GM23338 (cell line): ENCODE measurements at regions not wholly inside any gene's neighbourhood (a gene's known extent, or its start where the extent isn't known, plus 50 kb on each side); places are given as distances from the start of the nearest gene placed in this dataset.

Experiments
- ATAC-seq: fragments of 200-7000 bp; cut with Tn5 transposase; 3 replicates; pipeline ENCODE4 v1.9.1; 2020
- DNase-seq: peaks from one replicate; pipeline ENCODE4 v3.0.0-alpha.2; 2015; ENCODE audit warnings: low spot score
- H2AFZ ChIP-seq: fragments of 200-600 bp; sonication (generic); 2 replicates; pipeline ENCODE4 v1.8.0; 2016; ENCODE audit warnings: antibody characterized with exemption, mild to moderate bottlenecking, moderate library complexity
- H3F3A ChIP-seq: fragments of 200-600 bp; sonication (generic); replicated peaks from 2 replicates; pipeline ENCODE4 v1.8.0; 2017; ENCODE audit warnings: antibody characterized with exemption, mixed run types, low read depth
- H3K27ac ChIP-seq: fragments of 200-600 bp; sonication (generic); 2 replicates; pipeline ENCODE4 v1.6.1; 2016; ENCODE audit warnings: low read depth
- H3K27me3 ChIP-seq: fragments of 200-600 bp; sonication (generic); 2 replicates; pipeline ENCODE4 v1.8.0; 2016; ENCODE audit warnings: mild to moderate bottlenecking, mixed run types, moderate library complexity; ENCODE audit not compliant: insufficient read depth
- H3K36me3 ChIP-seq: fragments of 200-600 bp; sonication (generic); 2 replicates; pipeline ENCODE4 v1.8.0; 2016; ENCODE audit warnings: mild to moderate bottlenecking; ENCODE audit not compliant: insufficient read depth
- H3K4me1 ChIP-seq: fragments of 200-600 bp; sonication (generic); 2 replicates; pipeline ENCODE4 v1.8.0; 2016; ENCODE audit warnings: mild to moderate bottlenecking, moderate library complexity; ENCODE audit not compliant: insufficient read depth
- H3K4me2 ChIP-seq: fragments of 200-600 bp; sonication (generic); 2 replicates; pipeline ENCODE4 v1.7.1; 2017; ENCODE audit warnings: mixed run types
- H3K4me3 ChIP-seq: fragments of 200-600 bp; sonication (generic); 2 replicates; pipeline ENCODE4 v1.6.1; 2016; ENCODE audit warnings: mixed run types
- H3K79me2 ChIP-seq: fragments of 200-600 bp; sonication (generic); replicated peaks from 2 replicates; pipeline ENCODE4 v1.8.0; 2017; ENCODE audit warnings: mild to moderate bottlenecking; ENCODE audit not compliant: insufficient read depth
- H3K9me2 ChIP-seq: fragments of 200-600 bp; sonication (generic); 2 replicates; pipeline ENCODE4 v1.8.0; 2017; ENCODE audit not compliant: insufficient read depth
- H4K20me1 ChIP-seq: fragments of 200-600 bp; sonication (generic); replicated peaks from 2 replicates; pipeline ENCODE4 v1.8.0; 2017; ENCODE audit warnings: mild to moderate bottlenecking; ENCODE audit not compliant: insufficient read depth
- H3K27ac Mint-ChIP-seq: 2 replicates; pipeline ENCODE4 v1.8.0; 2020; ENCODE audit warnings: inconsistent platforms, mild to moderate bottlenecking, moderate library complexity, mixed read lengths
- H3K27me3 Mint-ChIP-seq: 3 replicates; pipeline ENCODE4 v1.8.0; 2022; ENCODE audit warnings: low read depth, mild to moderate bottlenecking, moderate library complexity, mixed read lengths, inconsistent platforms; ENCODE audit not compliant: insufficient read depth, poor library complexity
- H3K36me3 Mint-ChIP-seq: 3 replicates; pipeline ENCODE4 v1.8.0; 2021; ENCODE audit warnings: low read depth, mild to moderate bottlenecking, inconsistent platforms, moderate library complexity, mixed read lengths
- H3K4me1 Mint-ChIP-seq: 3 replicates; pipeline ENCODE4 v1.8.0; 2020; ENCODE audit warnings: mild to moderate bottlenecking, inconsistent platforms, mixed read lengths
- H3K4me3 Mint-ChIP-seq: 3 replicates; pipeline ENCODE4 v1.8.0; 2021; ENCODE audit warnings: moderate library complexity, mild to moderate bottlenecking, inconsistent platforms, mixed read lengths
- H3K9me3 Mint-ChIP-seq: 3 replicates; pipeline ENCODE4 v1.8.0; 2020; ENCODE audit warnings: moderate library complexity, mild to moderate bottlenecking, inconsistent platforms, mixed read lengths
- STAT1 ChIP-seq: IDR thresholded peaks from one replicate; pipeline ENCODE4 v1.6.1; 2016; ENCODE audit warnings: antibody characterized with exemption; ENCODE audit not compliant: unreplicated experiment
- ZNF331 ChIP-seq: fragments of 250-450 bp; sonication (Bioruptor Pico); IDR thresholded peaks from 2 replicates; pipeline ENCODE4 v1.5.0; 2020; ENCODE audit warnings: low read depth, mild to moderate bottlenecking, moderate library complexity
- ZNF462 ChIP-seq: fragments of 250-450 bp; sonication (Bioruptor Pico); IDR thresholded peaks from 2 replicates; pipeline ENCODE4 v1.5.0; 2020; ENCODE audit warnings: mild to moderate bottlenecking, moderate library complexity
- TF ChIP-seq, protein P1 (sequence below), 2 experiments: fragments of 200-600 bp in 1 of 2; sonication (generic) in 1 of 2; conservative IDR thresholded peaks; 2 replicates each; pipeline versions ENCODE4 v1.5.1 to v1.6.1; 2016 to 2017; ENCODE audit warnings: antibody characterized with exemption in 2 of 2, low read depth in 2 of 2, mild to moderate bottlenecking in 2 of 2, moderate library complexity in 1 of 2
- TF ChIP-seq, protein P2 (sequence below): IDR thresholded peaks from one replicate; pipeline ENCODE4 v1.6.1; 2018; ENCODE audit warnings: antibody characterized with exemption; ENCODE audit not compliant: unreplicated experiment

DNA sequence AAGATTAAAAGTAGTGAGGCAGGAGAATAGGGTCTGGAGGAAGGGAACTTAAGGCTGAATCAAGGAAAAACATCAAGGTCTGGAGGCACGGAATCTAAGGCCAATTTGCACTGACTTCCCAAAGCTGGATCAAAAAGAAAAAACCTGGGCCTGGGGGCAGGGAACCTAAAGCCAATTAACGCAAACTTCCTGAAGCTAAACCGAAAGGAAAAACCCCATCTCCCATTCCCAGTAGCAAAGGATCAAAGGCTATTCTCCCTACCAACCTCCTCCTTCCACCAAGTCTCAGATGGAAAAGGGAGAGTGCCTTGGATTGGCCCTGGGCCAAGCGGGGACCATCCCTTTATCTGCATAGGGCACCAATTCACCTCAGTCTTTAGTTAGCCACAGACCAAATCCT, 384.2 kb downstream of the GRIN2B start (continued):
- TF ChIP-seq ZNF462 (CRISPR knock-in tag), result no peak
- TF ChIP-seq STAT1, result no peak

DNA sequence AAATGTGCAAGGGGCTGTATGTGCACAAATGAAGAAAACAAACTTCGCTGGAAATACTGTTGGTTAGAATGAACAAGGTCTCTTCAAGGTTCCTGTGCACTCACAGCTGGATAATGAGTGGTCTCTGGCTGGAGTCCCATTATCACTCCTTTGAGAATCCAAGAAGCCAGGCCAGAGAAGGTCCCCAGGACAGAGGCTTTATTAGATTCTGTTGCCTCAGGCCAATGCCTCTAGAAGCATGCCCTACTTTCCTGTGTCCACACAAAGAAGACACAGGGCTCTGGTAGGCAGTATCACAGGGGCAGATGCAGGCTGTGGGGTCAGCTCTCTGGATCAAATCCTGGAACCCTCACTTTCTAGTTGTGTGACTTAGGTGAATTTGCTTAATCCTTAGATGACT, 384.7 kb downstream of the GRIN2B start:
- H3K36me3 ChIP-seq, result peaks cover 7% of the 10 kb centered on the region; the same call in 1 of the 2 replicates
- no peaks in the 10 kb centered on the region for H3K27me3 ChIP-seq
- H3K79me2 ChIP-seq, result no peaks in the 10 kb centered on the region
- H3K9me3 Mint-ChIP-seq, result peaks cover 21% of the 10 kb centered on the region
- no peak overlapping the region for H3K4me3 Mint-ChIP-seq
- no peaks in the 10 kb centered on the region for H3F3A ChIP-seq
- no peak overlapping the region for H3K4me2 ChIP-seq
- H3K4me1 Mint-ChIP-seq, result peaks cover 29% of the 10 kb centered on the region
- ATAC-seq, result no peak
- no peak overlapping the region for H2AFZ ChIP-seq
- H3K4me1 ChIP-seq, result peaks cover 2% of the 10 kb centered on the region; the same call in 1 of the 2 replicates
- no peak overlapping the region for H3K4me3 ChIP-seq
- H3K36me3 Mint-ChIP-seq, result peaks cover 19% of the 10 kb centered on the region
- H3K9me2 ChIP-seq, result peaks cover 3% of the 10 kb centered on the region; the same call in 1 of the 2 replicates
- H3K27ac ChIP-seq, result no peak overlapping the region
- no peak for DNase-seq
- H3K27me3 Mint-ChIP-seq, result peaks cover 4% of the 10 kb centered on the region
- H3K27ac Mint-ChIP-seq, result no peak overlapping the region
- no peaks in the 10 kb centered on the region for H4K20me1 ChIP-seq
- TF ChIP-seq, protein P1, sequence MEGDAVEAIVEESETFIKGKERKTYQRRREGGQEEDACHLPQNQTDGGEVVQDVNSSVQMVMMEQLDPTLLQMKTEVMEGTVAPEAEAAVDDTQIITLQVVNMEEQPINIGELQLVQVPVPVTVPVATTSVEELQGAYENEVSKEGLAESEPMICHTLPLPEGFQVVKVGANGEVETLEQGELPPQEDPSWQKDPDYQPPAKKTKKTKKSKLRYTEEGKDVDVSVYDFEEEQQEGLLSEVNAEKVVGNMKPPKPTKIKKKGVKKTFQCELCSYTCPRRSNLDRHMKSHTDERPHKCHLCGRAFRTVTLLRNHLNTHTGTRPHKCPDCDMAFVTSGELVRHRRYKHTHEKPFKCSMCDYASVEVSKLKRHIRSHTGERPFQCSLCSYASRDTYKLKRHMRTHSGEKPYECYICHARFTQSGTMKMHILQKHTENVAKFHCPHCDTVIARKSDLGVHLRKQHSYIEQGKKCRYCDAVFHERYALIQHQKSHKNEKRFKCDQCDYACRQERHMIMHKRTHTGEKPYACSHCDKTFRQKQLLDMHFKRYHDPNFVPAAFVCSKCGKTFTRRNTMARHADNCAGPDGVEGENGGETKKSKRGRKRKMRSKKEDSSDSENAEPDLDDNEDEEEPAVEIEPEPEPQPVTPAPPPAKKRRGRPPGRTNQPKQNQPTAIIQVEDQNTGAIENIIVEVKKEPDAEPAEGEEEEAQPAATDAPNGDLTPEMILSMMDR (conservative IDR thresholded peaks at IDR 0.05; ENCODE audit: low read depth in 2 of 2), result no peak
- no peak for TF ChIP-seq ZNF331 (CRISPR knock-in tag)
- TF ChIP-seq, protein P2, sequence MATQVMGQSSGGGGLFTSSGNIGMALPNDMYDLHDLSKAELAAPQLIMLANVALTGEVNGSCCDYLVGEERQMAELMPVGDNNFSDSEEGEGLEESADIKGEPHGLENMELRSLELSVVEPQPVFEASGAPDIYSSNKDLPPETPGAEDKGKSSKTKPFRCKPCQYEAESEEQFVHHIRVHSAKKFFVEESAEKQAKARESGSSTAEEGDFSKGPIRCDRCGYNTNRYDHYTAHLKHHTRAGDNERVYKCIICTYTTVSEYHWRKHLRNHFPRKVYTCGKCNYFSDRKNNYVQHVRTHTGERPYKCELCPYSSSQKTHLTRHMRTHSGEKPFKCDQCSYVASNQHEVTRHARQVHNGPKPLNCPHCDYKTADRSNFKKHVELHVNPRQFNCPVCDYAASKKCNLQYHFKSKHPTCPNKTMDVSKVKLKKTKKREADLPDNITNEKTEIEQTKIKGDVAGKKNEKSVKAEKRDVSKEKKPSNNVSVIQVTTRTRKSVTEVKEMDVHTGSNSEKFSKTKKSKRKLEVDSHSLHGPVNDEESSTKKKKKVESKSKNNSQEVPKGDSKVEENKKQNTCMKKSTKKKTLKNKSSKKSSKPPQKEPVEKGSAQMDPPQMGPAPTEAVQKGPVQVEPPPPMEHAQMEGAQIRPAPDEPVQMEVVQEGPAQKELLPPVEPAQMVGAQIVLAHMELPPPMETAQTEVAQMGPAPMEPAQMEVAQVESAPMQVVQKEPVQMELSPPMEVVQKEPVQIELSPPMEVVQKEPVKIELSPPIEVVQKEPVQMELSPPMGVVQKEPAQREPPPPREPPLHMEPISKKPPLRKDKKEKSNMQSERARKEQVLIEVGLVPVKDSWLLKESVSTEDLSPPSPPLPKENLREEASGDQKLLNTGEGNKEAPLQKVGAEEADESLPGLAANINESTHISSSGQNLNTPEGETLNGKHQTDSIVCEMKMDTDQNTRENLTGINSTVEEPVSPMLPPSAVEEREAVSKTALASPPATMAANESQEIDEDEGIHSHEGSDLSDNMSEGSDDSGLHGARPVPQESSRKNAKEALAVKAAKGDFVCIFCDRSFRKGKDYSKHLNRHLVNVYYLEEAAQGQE, result no peak
- TF ChIP-seq STAT1, result no peak
